MM.1S (cell line): ENCODE measurements at regions not wholly inside any gene's neighbourhood (a gene's known extent, or its start where the extent isn't known, plus 50 kb on each side); places are given as distances from the start of the nearest gene placed in this dataset.

Experiments
- CTCF ChIP-seq: fragments of 300-600 bp; sonication (generic); IDR thresholded peaks from 2 replicates; pipeline ENCODE4 v1.5.1; 2016; ENCODE audit warnings: antibody characterized with exemption, low read length, mixed read lengths
- EZH2 ChIP-seq: fragments of 300-600 bp; sonication (generic); optimal IDR thresholded peaks from 2 replicates; pipeline ENCODE3; 2017; ENCODE audit warnings: low read depth, mild to moderate bottlenecking, antibody characterized with exemption, low read length, mixed read lengths
- EZH2phosphoT487 ChIP-seq: fragments of 300-600 bp; sonication (generic); IDR thresholded peaks from 2 replicates; pipeline ENCODE4 v1.6.1; 2018; ENCODE audit warnings: antibody characterized with exemption, low read length

- no peak for TF ChIP-seq CTCF
- no peak for TF ChIP-seq EZH2
- no peak for TF ChIP-seq EZH2phosphoT487
Observed at GRCh38 chr2:176503776-176504175, 234.5 kb downstream of the MTX2 start.
